Upper lobe of right lung (tissue), 1 donor: ENCODE measurements at regions not wholly inside any gene's neighbourhood (a gene's known extent, or its start where the extent isn't known, plus 50 kb on each side); places are given as distances from the start of the nearest gene placed in this dataset.

ENCODE experiments used
- ATAC-seq: fragments of 200-7000 bp; cut with Tn5 transposase; one replicate; pipeline ENCODE4 v1.9.1; 2020; ENCODE audit warnings: mild to moderate bottlenecking, moderate library complexity
- DNase-seq: peaks from one replicate; pipeline ENCODE4 v3.0.0-alpha.2; 2020
- H3K27ac ChIP-seq: fragments of 200-600 bp; one replicate; pipeline ENCODE4 v1.8.0; 2022
- H3K27me3 ChIP-seq: fragments of 200-600 bp; one replicate; pipeline ENCODE4 v1.8.0; 2022; ENCODE audit warnings: mild to moderate bottlenecking
- H3K36me3 ChIP-seq: fragments of 200-600 bp; one replicate; pipeline ENCODE4 v1.8.0; 2022
- H3K4me1 ChIP-seq: fragments of 200-600 bp; one replicate; pipeline ENCODE4 v1.8.0; 2022
- H3K4me3 ChIP-seq: fragments of 200-600 bp; one replicate; pipeline ENCODE4 v1.8.0; 2022; ENCODE audit warnings: mild to moderate bottlenecking
- H3K9me3 ChIP-seq: fragments of 200-600 bp; one replicate; pipeline ENCODE4 v1.8.0; 2022
- intact Hi-C: fragments of 100-400 bp; cut with DNase I; formaldehyde crosslinking; loops from one replicate; pipeline ENCODE4 v1.11.0; 2022
- TF ChIP-seq, protein P1 (sequence below): fragments of 200-600 bp; IDR thresholded peaks from one replicate; pipeline ENCODE4 v1.8.0; 2022; ENCODE audit warnings: antibody characterized with exemption
- donor health status: DM: no; HTN: yes; CAD: no; lungs with severe emphysema.

DNA sequence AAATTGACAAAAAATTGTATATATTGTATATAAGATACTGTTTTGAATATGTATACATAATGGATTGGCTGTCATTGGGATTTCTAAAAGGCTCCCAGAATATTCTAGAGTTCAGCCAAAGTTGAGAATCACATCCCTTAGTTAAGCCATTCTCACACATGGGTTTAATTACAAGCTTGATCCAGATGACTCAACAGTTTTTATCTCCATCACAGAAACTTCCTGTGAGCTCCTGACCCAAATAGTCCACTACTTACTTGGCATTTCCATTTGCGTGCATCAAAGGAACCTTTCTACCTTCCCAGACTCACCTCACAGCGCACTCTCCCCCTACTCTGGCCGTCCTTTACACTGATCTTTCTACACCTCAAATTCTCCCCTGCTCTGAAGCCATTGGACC lies 184.8 kb upstream of the ARHGAP20 start:
- Histone ChIP-seq H3K36me3 (no peaks in the 10 kb centered on the region), H3K4me3 (no peak overlapping the region), H3K27ac (no peak overlapping the region), H3K27me3 (no peaks in the 10 kb centered on the region), H3K4me1 (no peaks in the 10 kb centered on the region), H3K9me3 (no peaks in the 10 kb centered on the region)
- ATAC-seq (no peak), DNase-seq (no peak)
- TF ChIP-seq, protein P1, sequence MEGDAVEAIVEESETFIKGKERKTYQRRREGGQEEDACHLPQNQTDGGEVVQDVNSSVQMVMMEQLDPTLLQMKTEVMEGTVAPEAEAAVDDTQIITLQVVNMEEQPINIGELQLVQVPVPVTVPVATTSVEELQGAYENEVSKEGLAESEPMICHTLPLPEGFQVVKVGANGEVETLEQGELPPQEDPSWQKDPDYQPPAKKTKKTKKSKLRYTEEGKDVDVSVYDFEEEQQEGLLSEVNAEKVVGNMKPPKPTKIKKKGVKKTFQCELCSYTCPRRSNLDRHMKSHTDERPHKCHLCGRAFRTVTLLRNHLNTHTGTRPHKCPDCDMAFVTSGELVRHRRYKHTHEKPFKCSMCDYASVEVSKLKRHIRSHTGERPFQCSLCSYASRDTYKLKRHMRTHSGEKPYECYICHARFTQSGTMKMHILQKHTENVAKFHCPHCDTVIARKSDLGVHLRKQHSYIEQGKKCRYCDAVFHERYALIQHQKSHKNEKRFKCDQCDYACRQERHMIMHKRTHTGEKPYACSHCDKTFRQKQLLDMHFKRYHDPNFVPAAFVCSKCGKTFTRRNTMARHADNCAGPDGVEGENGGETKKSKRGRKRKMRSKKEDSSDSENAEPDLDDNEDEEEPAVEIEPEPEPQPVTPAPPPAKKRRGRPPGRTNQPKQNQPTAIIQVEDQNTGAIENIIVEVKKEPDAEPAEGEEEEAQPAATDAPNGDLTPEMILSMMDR: no peak
- intact Hi-C loops: no loop called here

DNA sequence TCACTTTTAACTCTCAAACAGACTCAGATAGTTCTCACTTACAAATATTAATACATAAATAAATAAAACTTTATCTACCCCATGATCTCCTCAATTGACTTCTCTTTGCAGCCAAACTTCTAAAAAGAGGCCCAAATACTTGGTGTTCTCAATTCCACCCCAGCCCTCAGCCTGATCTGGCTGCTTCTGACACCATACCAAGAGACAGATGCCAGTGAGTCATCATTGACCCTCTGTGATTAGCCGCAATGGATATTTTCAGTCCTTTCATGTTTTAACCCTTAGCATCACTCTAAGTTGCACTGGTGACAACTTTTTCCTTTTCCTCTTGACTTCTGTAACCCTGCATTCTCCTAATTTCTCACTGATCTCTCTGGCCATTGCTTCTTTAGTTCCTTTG lies 184.1 kb upstream of the ARHGAP20 start:
- Histone ChIP-seq H3K4me1 (no peaks in the 10 kb centered on the region), H3K36me3 (no peaks in the 10 kb centered on the region), H3K27ac (no peak overlapping the region), H3K27me3 (no peaks in the 10 kb centered on the region), H3K9me3 (no peaks in the 10 kb centered on the region), H3K4me3 (no peak overlapping the region)
- intact Hi-C loops: no loop called here
- TF ChIP-seq, protein P1: no peak
- no peak for ATAC-seq
- no peak for DNase-seq

DNA sequence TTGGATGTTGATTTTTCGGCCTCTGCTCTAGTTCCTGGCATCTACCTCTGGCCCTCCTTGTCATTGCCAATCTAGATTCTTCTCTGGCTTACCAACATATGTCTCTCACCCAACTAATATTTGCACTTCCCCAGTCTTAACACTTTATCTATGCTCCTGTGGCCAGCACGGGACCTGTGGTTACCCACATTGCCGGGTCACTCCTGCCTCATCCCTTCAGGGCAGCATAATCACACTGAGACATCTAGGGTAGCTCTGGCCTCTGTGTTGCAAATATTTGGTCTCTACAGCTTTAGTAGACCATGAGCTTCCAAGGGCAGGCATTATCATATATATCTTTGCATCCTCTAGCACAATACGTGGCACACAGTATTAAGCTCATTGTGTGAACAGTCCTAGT lies 182.0 kb upstream of the ARHGAP20 start:
- Histone ChIP-seq H3K9me3 (no peaks in the 10 kb centered on the region), H3K4me3 (no peak overlapping the region), H3K27me3 (no peaks in the 10 kb centered on the region), H3K36me3 (no peaks in the 10 kb centered on the region), H3K4me1 (no peaks in the 10 kb centered on the region), H3K27ac (no peak overlapping the region)
- TF ChIP-seq, protein P1: no peak
- intact Hi-C loops: no loop called here
- ATAC-seq (peak; percentile 36), DNase-seq (no peak)

DNA sequence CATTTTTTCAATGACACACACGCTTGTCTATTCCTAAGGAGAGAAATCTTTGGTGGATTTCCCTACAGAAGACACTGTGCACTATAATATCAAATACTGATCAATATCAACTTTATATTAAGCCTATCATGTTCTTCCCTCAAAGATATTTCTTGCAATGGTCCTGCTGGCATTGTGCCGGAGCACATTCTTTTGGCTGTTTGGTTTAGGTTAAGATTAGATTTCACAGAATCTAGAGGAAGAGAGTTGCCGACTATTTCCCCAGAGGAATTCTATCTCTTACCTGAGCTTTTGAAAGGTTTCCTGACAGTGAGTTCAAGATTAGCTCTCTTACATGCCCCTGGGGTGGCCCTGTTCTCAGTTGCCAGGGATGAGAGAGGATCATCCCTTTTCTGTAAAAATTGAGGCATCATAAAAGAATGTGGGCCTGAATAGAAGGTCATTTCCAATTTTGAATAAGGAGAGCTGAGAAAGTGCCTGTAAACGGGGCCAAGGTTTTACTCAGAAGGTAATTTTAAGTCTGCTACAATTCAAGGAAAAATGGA lies 180.6 kb upstream of the ARHGAP20 start:
- Histone ChIP-seq H3K27me3 (no peaks in the 10 kb centered on the region), H3K27ac (no peak overlapping the region), H3K4me3 (no peak overlapping the region), H3K36me3 (no peaks in the 10 kb centered on the region), H3K9me3 (no peaks in the 10 kb centered on the region), H3K4me1 (no peaks in the 10 kb centered on the region)
- no peak for ATAC-seq
- TF ChIP-seq, protein P1: no peak
- intact Hi-C loops: no loop called here
- no peak for DNase-seq

DNA sequence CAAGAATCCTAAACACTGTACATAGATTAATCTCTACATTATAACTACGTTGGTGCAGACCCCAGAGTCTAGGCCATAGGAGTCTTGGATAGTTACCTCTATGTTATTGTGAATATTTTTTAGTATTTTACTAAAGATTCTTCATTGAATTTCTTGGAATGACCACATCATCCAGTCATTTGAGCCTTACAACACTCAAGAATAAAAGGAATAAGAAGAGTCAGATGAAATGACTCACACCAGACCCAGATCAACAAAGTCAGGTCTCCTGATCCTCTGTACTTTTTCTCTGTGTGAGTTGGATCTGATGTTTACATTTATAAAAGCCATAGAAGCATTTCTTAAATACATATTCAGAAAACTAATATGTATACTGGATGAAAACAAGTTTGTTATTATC lies 179.2 kb upstream of the ARHGAP20 start:
- TF ChIP-seq, protein P1: no peak
- Histone ChIP-seq H3K27ac (no peak overlapping the region), H3K4me1 (no peaks in the 10 kb centered on the region), H3K9me3 (no peaks in the 10 kb centered on the region), H3K27me3 (no peaks in the 10 kb centered on the region), H3K4me3 (no peak overlapping the region), H3K36me3 (no peaks in the 10 kb centered on the region)
- intact Hi-C loops: no loop called here
- DNase-seq (no peak), ATAC-seq (no peak)

DNA sequence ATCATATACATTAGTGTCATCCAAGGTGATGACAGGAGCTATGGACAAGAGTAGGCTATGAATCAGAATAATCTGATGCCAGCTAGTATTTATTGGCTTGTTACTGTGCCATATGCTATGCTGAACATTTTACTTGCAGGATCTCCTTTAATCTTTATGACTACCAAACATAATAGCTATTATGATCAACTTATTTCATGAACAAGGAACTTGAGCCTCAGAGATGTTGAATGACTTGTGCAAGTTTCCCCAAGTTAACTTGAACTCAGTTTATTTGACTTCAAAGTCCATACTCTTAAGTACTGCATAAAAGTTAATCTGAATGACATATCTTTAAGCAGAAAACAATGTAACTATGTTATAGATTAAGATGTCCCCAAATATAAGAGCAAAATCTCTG lies 178.8 kb upstream of the ARHGAP20 start:
- Histone ChIP-seq H3K4me1 (no peaks in the 10 kb centered on the region), H3K4me3 (no peak overlapping the region), H3K27ac (no peak overlapping the region), H3K27me3 (no peaks in the 10 kb centered on the region), H3K9me3 (no peaks in the 10 kb centered on the region), H3K36me3 (no peaks in the 10 kb centered on the region)
- DNase-seq (no peak), ATAC-seq (no peak)
- intact Hi-C loops: no loop called here
- TF ChIP-seq, protein P1: no peak
